HG03442 (cell line): ENCODE measurements at regions not wholly inside any gene's neighbourhood (a gene's known extent, or its start where the extent isn't known, plus 50 kb on each side); places are given as distances from the start of the nearest gene placed in this dataset.

Experiments
- ATAC-seq: cut with Tn5 transposase; IDR thresholded peaks from one replicate; pipeline ENCODE4 v1.9.1; 2021; ENCODE audit warnings: mild to moderate bottlenecking, moderate library complexity; ENCODE audit not compliant: unreplicated experiment

DNA sequence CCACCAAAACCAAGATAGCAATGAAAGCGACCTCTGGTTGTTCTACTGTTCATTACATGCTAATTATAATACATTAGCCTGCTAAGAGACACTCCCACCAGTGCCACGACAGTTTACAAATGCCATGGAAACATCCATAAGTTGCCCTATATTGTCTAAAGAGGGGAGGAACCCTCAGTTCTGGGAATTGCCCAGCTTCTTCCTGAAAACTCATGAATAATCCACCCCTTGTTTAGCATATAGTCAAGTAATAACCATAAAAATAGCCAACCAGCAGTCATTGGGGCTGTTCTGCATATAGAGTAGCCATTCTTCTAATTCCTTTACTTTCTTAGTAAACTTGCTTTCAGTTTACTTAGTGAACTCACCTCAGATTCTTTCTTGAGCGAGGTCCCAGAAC is 189.8 kb upstream of the SOX11 start:
- no peak for ATAC-seq

DNA sequence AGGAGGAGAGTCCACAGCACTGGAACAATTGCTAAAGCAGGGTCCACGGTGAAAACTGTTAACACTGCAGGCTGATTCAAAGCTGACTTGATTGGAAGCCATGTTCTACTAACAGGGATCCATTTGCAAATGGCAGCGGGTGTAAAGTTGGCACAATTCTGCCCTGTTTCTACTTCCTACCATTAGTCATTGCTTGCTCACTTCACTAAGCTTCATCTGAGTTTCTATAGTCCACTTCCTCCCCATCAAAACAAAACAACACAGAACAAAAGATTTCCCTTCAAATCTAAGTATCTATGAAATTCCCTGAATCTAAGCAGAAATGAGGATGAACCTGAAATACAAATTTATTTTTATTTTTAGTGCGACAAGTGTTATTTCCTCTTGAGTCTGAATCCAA is 187.4 kb upstream of the SOX11 start:
- ATAC-seq = no peak

DNA sequence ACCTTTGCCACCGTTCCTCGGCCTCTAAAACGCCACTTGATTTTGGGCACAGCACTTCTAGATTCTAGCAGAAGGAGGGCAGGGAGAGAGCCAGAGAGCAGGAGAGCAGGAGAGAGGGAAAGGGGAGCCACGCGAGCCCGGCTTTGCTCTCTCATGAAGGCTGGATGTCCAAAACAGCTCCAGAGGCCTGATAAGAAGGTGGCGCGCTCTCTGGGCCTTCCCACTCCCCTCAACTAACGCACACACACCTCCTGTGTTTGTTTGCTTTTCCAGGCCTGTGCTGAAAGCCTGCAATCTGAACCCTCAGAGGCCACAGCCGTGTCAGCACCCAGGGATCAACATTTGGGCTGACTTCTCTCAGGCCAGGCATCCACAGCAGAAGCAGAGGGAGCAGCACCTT is 184.8 kb upstream of the SOX11 start:
- no peak for ATAC-seq

DNA sequence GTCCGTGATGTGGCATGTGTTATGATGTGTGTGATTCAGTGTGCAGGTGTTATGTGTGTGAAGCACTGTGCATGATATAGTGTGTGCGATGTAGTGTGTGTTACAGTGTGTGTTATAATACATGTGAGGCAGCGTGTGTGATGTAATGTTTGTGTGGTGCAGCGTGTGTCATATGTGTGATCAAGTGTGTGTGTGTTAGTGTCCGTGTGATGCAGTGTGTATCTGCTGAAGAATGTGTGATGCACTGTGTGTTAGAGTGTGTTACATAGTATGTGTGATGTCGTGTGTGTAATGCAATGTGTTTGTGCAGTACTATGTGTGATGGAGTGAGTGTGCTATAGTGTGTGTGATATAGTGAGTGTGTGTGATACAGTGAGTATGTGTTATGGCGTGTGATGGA is 182.8 kb upstream of the SOX11 start:
- no peak for ATAC-seq

DNA sequence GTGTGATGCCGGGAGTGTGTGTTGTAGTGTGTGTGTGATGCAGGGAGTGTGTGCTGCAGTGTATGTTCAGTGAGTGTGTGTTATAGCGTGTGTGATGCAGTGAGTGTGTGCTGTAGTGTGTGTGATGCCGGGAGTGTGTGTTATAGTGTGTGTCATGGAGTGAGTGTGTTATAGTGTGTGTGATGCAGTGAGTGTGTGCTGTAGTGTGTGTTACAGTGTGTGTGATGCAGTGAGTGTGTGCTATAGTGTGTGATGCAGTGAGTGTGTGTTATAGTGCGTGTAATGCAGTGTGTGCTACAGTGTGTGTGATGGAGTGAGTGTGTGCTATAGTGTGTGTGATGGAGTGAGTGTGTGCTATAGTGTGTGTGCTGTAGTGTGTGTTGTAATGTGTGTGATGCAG is 182.1 kb upstream of the SOX11 start:
- ATAC-seq = no peak

DNA sequence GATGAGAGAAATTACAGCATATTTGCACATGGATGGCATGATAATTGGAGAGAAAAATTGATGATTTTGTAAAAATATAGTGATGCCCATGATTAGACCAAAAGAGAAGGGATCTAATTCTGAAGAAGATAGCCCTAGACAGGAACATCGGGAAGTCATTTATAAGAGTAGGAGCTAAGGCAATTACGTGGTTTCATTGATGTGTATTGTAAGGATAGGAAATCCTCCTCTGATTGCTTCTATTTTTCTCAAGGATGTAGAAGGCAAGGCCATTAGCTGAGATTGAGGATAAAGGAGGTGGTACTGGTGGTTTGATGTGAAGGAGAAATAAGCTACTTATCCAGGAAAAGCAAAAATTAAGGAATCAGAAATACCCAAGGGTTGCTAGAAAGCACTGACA is 176.5 kb upstream of the SOX11 start:
- no peak for ATAC-seq

DNA sequence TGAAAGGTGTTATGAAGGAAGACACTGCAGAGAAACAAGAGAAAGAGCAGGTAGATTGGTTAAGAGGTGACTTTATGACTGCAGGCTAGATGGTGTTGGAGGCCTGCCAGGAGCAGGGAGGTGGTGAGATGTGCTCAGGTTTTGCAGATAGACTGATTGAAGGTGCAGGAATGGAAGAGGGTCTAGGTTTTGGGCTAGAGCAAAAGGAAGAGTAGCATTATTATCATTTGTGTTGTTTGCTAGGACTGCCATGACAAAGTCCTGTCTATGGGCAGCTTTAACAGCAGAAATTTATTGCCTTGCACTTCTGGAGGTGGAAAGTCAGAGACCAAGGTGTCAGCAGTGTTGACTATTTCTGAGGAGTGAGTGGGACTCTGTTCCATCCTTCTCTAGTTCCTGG is 172.9 kb upstream of the SOX11 start:
- no peak for ATAC-seq

DNA sequence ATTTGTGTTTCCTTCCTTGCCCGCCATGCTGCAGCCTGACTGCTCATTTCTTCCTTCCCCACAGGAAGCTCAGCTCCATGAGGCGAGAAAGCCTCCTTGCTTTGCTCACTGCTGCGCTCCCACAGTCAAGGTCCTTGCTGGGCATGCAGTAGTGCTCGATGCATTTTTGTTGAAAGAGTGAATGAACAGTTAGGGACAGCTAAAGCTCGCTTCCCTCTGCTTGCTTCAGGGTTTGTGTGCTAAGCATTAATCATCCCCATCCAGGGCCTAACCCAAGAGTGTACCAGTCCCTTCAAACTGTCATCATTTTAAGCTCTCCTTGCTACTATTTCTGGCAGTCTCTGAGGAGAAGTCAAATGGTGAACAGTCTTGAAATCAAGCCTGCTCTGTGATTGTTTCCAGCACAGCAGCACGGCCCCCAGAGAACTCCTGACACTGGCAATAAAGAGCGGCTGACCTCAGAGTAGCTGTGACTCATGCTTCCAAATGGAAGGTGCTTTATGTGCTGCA is 171.7 kb upstream of the SOX11 start:
- no peak for ATAC-seq

DNA sequence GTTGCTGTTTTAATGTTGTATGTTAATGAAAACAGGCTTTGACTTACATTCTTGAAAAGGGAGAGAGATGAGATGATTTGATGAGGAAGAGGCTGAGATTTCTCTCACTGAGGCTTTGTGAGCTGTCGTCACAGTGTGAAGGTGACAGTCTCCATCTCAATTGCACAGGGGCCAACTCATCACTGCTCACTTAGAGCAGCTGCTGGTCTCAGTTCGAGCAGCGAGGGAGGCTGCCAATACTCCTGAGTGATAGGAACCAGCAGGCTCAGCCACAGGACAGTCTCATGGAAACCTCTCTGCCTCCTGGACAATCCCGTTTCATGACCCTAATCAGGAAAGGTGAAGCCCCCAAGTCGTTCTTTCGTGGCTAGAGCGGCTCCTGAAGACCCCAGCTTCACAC is 170.7 kb upstream of the SOX11 start:
- no peak for ATAC-seq

DNA sequence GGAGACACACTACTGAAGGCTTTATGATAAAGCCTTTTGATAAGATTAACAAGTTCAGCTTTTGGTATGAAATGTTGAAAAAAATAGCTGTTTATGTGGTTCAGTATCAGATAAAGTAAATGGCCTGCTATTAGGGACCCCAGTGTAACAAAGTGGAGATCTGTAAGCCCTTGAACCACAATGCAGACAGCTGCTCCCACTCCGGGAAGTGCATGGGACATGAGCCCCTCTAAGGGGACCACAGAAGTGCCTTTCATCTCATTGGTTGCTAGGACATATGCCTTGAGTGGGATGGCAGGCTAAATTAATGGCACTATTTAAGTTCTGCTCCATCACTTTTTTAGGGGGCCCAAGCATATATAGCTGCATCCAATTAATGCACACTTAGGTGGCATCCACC is 167.6 kb upstream of the SOX11 start:
- no peak for ATAC-seq

DNA sequence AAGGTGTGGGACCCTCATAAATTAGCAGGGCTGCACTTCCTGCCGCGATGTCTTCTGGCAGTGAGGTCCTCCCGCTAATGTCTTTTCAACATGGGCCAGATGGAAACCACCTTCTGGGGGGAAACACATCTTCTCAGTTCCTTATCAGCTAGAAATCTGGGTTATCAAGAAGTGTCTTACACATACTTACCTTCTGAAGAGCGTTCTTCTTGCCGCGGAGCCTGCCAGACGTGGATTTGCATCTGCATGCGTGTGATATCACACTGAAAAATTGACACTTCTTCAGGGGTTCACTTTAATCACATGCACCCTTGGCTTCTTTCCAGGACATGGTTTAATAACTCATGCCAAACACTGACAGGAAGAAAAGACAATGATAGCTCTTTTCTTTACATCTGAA is 163.5 kb upstream of the SOX11 start:
- ATAC-seq = no peak

DNA sequence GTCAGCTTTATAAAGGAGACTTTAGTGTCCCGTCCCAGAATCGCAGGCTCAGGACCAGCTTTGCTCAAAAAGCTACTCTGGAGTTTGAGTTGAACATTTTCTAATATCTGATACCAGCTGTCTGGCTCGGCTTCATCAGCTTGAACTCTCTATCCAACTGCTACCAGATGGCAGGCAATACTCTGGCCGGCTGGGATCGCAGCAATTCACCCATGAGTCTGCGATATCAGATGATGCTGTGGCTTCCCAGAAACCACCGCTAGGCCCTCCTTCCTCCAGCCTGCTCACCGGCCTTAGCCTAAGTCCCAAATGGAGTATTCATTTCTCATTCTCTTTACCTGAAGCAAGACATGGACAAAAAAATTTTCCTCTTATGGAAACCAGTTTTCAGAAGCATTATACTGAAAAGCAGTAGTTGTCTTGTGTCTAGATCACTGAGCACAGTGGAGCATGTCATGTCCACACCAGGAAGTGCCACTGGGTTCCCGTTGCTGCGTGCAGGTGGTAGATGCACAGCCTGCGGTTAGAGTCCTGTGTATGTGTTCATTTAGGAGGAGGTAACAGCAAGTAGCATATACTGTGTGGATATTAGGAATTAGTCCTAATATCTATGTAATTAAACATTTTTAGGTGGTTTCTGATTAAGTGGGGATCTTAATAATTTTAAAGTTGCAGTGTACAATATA is 162.0 kb upstream of the SOX11 start:
- no peak for ATAC-seq

DNA sequence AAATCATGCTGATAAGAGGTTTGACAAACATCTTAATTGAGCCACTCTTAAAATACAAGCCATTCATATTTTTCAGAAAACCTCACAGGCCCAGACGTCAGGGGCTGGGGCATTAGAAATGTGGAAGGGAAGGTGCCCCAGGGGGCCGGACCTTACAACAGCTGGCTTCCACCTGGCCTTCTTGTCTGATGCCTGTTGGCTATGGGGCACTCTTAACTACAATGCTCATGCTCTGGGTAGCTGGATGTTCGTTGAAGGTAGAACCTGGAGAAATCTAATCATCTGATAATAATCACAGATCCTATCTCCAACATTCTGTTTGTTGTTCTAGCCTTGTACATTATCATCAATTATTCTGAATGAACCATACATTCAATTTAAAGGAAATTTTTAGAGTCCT is 156.9 kb upstream of the SOX11 start:
- no peak for ATAC-seq

DNA sequence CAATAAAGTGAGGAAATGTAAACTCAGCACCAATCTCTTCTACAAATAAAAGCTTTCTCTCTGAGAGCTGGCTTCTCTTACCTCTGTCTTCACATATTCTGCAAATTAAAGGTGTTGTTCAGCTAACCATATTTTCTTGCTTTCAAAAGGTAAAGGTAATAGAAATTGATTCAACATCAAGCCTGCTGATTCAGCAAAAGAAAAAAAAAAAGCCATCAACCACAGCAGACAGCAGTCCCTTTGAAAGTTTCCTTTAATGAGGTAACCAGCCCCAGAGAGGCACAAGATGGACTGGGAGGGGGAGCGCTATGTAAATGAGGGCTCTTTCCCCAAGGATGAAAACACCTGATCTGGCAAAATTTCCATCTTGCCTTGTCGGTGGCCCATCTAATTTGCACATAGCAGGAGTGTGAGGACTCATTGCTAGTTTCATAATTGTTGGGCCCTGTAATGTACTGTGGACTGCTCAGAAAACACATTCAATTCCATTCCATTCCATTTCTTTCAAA is 154.9 kb upstream of the SOX11 start:
- ATAC-seq = no peak

DNA sequence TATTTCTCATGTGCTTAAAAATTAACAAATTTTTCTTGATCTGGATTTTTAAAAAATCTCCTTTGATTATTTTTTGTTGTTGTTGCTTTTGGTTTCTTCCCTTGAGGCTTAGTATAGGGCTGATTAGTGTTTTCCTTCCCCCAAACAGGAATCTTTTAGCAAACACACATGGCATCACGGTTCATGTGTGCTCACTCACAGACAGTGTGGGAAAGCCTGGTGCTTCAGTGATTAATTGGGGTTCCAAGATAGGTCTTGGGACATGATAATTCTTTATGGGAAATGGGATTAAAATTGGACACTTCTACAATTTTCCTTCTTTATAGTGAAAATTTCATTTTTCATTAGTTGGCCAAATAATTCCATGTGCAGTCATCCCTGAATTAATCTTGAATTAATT is 153.9 kb upstream of the SOX11 start:
- no peak for ATAC-seq

DNA sequence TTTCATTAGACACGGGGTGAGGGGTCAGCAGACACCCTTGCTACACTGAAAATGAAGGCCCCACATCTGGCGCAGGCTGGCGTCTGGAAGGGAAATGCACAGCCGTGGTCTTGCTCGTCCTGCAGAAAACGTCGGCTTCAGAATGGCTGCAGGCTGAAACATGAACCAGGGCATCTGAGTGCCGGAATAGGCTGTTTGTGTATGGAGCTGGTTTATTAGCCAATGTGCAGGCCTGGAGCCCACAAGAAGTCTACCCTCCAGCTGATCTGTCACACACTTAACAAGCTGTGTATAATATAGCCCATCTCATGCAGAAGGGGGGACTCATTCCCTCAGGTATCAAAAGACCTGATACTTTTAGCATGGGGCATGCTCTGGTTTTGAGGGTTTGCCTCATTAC is 153.4 kb upstream of the SOX11 start:
- ATAC-seq = no peak

DNA sequence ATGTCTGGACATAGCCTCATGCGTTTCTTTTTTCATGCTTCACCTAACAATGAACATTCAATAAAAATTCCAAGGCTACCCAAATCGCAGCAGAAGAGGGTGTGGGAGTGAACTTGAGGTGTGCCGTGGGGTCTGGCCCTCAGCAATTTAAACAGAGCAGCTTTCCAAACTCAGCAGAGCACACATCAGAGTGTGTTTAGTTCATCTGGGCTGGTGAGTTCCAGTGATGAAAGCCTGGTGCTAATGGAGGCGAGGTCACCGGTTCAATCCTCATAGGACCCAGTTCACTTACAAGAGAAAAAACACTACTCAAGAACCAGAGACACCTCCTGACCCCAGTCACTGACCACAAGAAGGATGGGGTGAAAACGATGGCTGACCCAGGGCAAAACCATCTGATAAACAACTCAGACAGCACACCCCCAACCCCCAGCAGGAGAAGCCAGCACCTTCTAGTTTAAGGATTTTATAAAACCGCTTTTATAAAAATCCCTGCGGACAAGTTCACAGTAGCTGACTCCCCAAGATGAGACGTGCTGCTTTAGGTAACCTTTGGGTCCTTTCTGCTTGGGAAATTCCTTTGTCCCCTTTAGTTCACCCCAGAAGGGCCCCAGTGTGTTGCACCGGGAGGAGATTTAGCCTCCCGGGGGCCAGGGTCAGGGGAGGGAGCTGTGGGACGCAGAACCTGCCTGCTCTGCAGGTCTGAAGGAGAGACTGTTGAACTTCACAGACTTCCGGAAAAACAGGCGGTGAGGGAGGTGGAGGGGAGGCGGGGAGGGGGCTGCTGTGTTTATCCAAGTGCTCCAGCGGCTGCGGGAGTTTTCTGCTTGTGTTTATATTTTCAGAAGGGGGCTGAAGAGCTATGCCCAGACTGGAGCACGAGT is 152.7 kb upstream of the SOX11 start:
- no peak for ATAC-seq

DNA sequence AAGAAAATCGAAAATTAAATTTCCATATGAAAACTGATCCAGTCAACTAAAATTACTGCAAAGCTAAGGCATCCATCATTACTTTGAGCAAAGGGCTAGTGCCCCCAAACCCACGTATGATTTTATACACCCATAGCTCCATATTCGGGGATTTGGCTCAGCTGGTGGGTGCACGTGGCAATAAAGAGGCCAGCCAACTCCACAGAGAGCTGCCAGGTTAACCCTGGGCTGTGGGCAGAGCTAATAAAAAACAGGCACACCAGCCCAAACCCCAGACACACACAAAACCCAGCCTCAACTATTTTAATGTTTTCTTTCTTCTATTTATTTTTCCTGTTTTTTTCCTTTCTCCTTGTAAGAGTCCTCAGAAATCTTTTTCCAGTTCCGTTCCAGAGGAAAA is 151.3 kb upstream of the SOX11 start:
- no peak for ATAC-seq

DNA sequence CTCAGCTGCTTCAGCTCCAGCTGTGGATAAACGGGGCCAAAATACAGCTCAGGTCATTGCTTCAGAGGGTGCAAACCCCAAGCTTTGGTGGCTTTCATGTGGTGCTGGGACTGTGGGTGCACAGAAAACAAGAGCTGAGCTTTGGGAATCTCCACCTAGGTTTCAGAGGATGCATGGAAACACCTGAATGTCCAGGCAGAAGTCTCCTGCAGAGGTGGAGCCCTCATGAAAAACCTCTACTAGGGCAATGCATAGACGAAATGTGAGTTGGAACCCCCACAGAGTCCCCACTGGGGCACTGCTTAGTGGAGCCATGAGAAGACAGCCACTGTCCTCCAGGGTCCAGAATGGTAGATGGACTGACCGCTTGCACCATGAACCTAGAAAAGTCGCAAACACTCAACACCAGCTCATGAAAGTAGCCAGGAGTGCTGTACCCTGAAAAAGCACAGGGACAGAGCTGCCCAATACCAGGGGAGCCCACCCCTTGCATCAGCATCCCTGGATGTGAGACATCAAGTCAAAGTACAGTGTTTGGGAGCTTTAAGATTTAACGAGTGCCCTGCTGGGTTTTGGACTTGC is 147.9 kb upstream of the SOX11 start:
- ATAC-seq = no peak

DNA sequence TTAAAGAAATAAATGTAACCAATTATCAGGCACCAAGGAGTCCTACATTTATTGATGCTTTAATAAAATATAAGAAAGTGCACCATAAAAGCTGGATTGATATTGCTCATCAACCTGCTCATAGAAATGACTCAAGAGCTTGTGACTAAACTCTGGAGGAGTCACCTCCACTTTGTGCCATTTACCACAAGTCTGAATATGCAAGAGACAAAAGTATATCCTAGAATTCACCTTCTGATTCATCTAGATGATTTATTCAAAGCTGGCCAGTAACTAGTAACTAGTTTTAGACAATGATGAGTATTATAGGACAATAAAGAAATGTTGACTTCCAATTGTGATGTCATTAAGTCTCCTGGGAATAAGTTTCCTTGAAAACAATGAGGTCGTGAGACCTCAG is 146.0 kb upstream of the SOX11 start:
- no peak for ATAC-seq

DNA sequence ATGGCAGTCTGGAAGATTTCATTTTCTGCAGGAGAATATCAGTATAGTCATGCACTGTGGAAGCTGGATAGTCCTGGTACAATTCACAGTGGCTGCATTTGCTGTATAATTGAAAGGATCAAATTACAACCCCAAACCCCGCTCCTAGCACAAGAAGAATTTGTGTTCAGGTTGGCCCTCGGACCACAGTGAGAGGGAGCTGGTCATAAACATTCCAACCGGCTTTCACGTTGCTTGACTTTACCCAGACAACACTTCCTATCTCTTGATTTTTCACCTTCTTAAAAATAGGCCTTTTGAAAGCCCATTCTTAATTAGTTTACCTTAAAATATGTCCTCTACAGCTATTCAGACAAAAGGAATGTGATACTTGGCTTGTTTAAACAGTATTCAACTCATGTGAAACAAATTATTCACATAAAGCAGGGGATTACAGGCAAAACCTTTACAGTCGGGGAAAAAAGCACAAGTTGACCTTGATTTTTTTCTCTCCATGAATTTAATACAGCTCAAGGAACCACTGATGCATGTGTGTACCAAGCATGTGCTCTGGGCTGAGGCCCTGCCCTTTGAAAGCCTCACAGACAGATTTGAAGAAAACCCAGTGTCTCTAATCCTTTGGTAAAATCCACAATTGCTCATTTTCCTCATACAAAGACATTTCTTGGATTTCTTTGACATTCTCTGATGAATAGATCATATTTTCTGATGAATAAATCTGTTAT is 143.0 kb upstream of the SOX11 start:
- no peak for ATAC-seq
